Fibroblast of the aortic adventitia (primary cell): ENCODE measurements at regions not wholly inside any gene's neighbourhood (a gene's known extent, or its start where the extent isn't known, plus 50 kb on each side); places are given as distances from the start of the nearest gene placed in this dataset.

Source experiments
- DNase-seq: peaks from one replicate; pipeline ENCODE4 v3.0.0-alpha.2; 2010; ENCODE audit warnings: low read depth
- H3K4me3 ChIP-seq: 2 replicates; pipeline ENCODE4 v1.5.1; 2011; ENCODE audit warnings: low read depth, mild to moderate bottlenecking, control low read depth, low read length, moderate library complexity
- TF ChIP-seq, protein P1 (sequence below): IDR thresholded peaks from 2 replicates; pipeline ENCODE4 v1.5.1; 2011; ENCODE audit warnings: mild to moderate bottlenecking, low read length, control low read depth, inconsistent platforms; ENCODE audit not compliant: insufficient read depth

DNA sequence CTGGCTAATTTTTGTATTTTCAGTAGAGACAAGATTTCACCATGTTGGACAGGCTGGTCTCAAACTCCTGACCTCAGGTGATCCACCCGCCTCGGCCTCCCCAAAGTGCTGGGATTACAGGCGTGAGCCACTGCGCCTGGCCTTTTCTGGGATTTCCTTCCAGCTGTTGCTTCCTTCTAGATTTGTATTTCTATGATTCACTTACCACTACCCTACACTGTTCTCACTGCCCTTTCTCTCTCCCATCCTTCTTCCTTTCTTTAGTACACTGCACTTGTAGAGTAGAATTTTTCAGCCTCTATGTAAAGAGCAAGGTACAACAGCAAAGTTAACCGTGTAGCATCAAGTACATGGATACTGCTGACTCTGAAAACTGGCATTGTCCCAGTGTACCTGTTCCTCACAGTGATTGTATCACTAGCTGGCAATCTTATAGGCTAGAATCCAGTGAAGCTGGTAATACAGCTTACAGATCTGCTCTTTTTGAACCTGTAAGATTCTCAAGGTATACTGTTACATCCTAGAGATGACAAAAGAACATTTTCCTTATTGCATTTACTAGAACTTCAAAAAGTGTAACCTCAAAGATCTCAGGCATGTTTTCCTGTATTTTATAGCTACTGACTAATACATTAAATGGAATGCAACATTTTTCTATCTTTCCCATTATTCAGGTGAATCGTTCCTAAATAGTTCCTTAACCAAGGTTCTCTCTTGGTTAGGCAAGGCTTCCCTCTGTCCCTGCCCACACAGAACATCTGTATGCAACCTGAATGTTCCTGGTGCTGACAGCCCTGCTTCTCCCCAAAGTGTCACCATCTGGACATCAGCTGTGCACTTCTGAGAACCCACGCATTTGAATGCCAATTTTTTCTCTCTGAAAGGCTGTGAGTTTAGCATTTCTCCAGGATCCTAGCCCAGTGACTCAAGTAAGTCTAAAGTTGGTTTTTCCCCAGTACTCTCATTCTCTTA is 74.1 kb upstream of the RAP2B start:
- TF ChIP-seq, protein P1, sequence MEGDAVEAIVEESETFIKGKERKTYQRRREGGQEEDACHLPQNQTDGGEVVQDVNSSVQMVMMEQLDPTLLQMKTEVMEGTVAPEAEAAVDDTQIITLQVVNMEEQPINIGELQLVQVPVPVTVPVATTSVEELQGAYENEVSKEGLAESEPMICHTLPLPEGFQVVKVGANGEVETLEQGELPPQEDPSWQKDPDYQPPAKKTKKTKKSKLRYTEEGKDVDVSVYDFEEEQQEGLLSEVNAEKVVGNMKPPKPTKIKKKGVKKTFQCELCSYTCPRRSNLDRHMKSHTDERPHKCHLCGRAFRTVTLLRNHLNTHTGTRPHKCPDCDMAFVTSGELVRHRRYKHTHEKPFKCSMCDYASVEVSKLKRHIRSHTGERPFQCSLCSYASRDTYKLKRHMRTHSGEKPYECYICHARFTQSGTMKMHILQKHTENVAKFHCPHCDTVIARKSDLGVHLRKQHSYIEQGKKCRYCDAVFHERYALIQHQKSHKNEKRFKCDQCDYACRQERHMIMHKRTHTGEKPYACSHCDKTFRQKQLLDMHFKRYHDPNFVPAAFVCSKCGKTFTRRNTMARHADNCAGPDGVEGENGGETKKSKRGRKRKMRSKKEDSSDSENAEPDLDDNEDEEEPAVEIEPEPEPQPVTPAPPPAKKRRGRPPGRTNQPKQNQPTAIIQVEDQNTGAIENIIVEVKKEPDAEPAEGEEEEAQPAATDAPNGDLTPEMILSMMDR, result no peak
- no peak overlapping the region for H3K4me3 ChIP-seq
- peak; percentile 68 for DNase-seq

GRCh38 chr3:153089620-153090019 is 72.4 kb upstream of the RAP2B start:
- DNase-seq, result no peak

DNA sequence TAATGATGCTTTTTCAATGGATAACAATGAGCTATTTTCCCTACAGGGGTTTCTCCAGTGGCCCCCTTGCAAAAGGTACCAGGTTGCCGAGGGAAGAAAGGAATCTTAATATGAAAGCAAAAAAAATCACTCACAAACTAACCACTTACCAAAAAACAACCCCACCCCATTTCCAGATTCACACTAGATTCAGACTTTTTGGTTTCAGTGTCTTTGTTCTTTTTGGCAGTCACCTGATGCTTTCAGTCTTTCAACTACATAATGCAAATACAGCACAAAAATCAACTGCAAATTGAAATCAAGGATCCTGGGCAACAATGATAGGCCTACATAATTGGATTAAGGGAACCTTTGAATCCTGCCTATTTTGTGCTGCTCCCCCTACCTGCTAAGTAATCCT is 71.1 kb upstream of the RAP2B start:
- TF ChIP-seq, protein P1, result no peak
- no peak overlapping the region for H3K4me3 ChIP-seq

More at GRCh38 chr3:153089620-153090019, 72.4 kb upstream of the RAP2B start:
- H3K4me3 ChIP-seq, result no peak overlapping the region
- TF ChIP-seq, protein P1, result no peak

GRCh38 chr3:153093629-153094028 is 68.4 kb upstream of the RAP2B start:
- TF ChIP-seq, protein P1, result no peak
- H3K4me3 ChIP-seq, result no peak overlapping the region
- DNase-seq, result no peak

More for the DNA sequence above, 71.1 kb upstream of the RAP2B start:
- no peak for DNase-seq

DNA sequence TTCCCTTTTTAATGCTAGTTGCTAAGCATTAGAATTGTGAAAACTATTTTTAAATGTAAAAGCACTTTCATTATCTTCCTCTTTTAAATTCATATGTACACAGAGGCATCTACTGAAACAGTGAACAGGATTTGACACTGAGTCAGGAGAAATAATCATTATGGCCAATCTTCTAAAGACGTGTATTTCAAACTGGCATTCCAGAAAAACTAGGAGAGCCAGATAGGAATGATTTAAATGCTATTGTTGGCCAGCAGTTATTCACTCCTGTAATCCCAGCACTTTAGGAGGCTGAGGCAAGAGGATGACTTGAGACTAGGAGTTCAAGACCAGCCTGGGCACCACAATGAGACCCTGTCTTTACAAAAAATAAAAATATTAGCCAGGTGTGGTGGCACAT is 67.6 kb upstream of the RAP2B start:
- DNase-seq, result peak; percentile 61
- TF ChIP-seq, protein P1, result no peak

DNA sequence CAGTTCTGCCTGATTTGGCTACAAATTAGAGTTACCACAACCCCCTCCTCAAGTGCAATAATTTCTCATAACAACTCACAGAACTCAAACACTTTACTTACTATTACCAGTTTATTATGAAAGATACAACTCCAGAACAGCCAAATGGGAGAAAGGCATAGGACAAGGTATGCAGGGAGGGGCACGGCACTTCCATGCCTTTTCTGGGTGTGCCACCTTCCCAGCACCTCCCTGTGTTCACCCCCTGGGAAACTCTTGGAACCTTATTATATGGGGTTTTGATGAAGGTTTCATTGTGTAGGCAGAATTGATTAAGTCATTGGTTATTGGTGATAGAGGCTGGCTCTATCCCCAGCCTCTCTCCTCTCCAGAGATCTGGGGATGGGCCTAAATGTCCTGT is 66.6 kb upstream of the RAP2B start:
- TF ChIP-seq, protein P1, result no peak
- H3K4me3 ChIP-seq, result no peak overlapping the region
- DNase-seq, result no peak

More for the DNA sequence above, 67.6 kb upstream of the RAP2B start:
- H3K4me3 ChIP-seq, result no peak overlapping the region
